PC-9 (cell line): ENCODE measurements at regions not wholly inside any gene's neighbourhood (a gene's known extent, or its start where the extent isn't known, plus 50 kb on each side); places are given as distances from the start of the nearest gene placed in this dataset.

Experiments
- BruUV-seq: library from RNA; stranded (reverse); fragments of 400-500 nt; replicated peaks from 2 replicates; lab custom pipeline; 2021; lab: Mats Ljungman, UMichigan
- CTCF ChIA-PET: fragments of 300-600 bp; sonication (Branson Sonifier 250); formaldehyde crosslinking; loops from one replicate; lab custom pipeline; 2022; ENCODE audit warnings: antibody characterized with exemption; lab: Charles Lee
- POLR2A ChIA-PET: fragments of 300-600 bp; sonication (Branson Sonifier 250); formaldehyde crosslinking; loops from one replicate; lab custom pipeline; 2022; ENCODE audit warnings: antibody characterized with exemption; ENCODE audit not compliant: unreplicated experiment; lab: Charles Lee
- DNase-seq, 2 experiments: peaks; one replicate each; pipeline versions ENCODE4 v3.0.0 to v3.0.0-alpha.2; 2015 to 2022; ENCODE audit warnings: mixed read lengths in 1 of 2
- H2AFZ ChIP-seq: fragments of 200-600 bp; sonication (generic); 2 replicates; pipeline ENCODE4 v1.8.1; 2017; ENCODE audit warnings: antibody characterized with exemption
- H3F3A ChIP-seq: fragments of 200-600 bp; sonication (generic); 2 replicates; pipeline ENCODE4 v1.8.1; 2017; ENCODE audit warnings: antibody characterized with exemption, mild to moderate bottlenecking, low read depth; ENCODE audit not compliant: insufficient read depth
- H3K27ac ChIP-seq: fragments of 200-600 bp; sonication (generic); 2 replicates; pipeline ENCODE4 v1.6.1; 2016; ENCODE audit warnings: mixed run types
- H3K27me3 ChIP-seq: fragments of 200-600 bp; sonication (generic); 2 replicates; pipeline ENCODE4 v1.6.1; 2016; ENCODE audit warnings: low read depth, mixed run types; ENCODE audit not compliant: insufficient read depth
- H3K36me3 ChIP-seq: fragments of 200-600 bp; sonication (generic); 2 replicates; pipeline ENCODE4 v1.6.1; 2016; ENCODE audit warnings: low read depth, mixed run types
- H3K4me1 ChIP-seq: fragments of 200-600 bp; sonication (generic); replicated peaks from 2 replicates; pipeline ENCODE4 v1.6.1; 2016; ENCODE audit warnings: mixed run types; ENCODE audit not compliant: insufficient read depth
- H3K4me2 ChIP-seq: fragments of 200-600 bp; sonication (generic); 2 replicates; pipeline ENCODE4 v1.6.1; 2017; ENCODE audit warnings: mixed run types
- H3K4me3 ChIP-seq: fragments of 200-600 bp; sonication (generic); 2 replicates; pipeline ENCODE4 v1.6.1; 2016; ENCODE audit warnings: mixed run types
- H3K79me2 ChIP-seq: fragments of 200-600 bp; sonication (generic); 2 replicates; pipeline ENCODE4 v1.6.1; 2017; ENCODE audit warnings: low read depth, mixed run types
- H3K9me2 ChIP-seq: fragments of 200-600 bp; sonication (generic); 2 replicates; pipeline ENCODE4 v1.8.1; 2017; ENCODE audit warnings: mild to moderate bottlenecking; ENCODE audit not compliant: insufficient read depth
- H3K9me3 ChIP-seq: fragments of 200-600 bp; sonication (generic); 2 replicates; pipeline ENCODE4 v1.8.1; 2016; ENCODE audit warnings: low read depth; ENCODE audit not compliant: insufficient read depth
- H4K20me1 ChIP-seq: fragments of 200-600 bp; sonication (generic); 2 replicates; pipeline ENCODE4 v1.8.1; 2017; ENCODE audit not compliant: insufficient read depth
- CTCF ChIP-seq: fragments of 200-600 bp; sonication (generic); conservative IDR thresholded peaks from 2 replicates; pipeline ENCODE4 v1.6.1; 2017; ENCODE audit warnings: mixed run types, antibody characterized with exemption, mild to moderate bottlenecking, moderate library complexity
- EZH2 ChIP-seq: fragments of 200-600 bp; sonication (generic); IDR thresholded peaks from 2 replicates; pipeline ENCODE4 v1.8.0; 2017; ENCODE audit warnings: antibody characterized with exemption, low read depth
- intact Hi-C: fragments of 100-400 bp; cut with micrococcal nuclease; formaldehyde crosslinking; loops from one replicate; pipeline ENCODE4 v1.10.0; 2022; ENCODE audit not compliant: unreplicated experiment

GRCh38 chr3:159852266-159852665 is 136.4 kb upstream of the IL12A start:
- peak in 1 of 2 experiments; percentile 10 for DNase-seq
- Histone ChIP-seq H3K79me2 (0 out of 2 replicates have a peak, but pooled peaks cover 15% of the 10 kb centered on the region), H3K27me3 (no peaks in the 10 kb centered on the region), H3F3A (peaks cover 16% of the 10 kb centered on the region), H4K20me1 (no peaks in the 10 kb centered on the region), H3K4me2 (no peak overlapping the region), H3K9me2 (no peaks in the 10 kb centered on the region), H2AFZ (no peak overlapping the region), H3K4me1 (peaks cover 38% of the 10 kb centered on the region), H3K27ac (no peak overlapping the region), H3K36me3 (no peaks in the 10 kb centered on the region), H3K9me3 (no peaks in the 10 kb centered on the region), H3K4me3 (no peak overlapping the region)
- TF ChIP-seq EZH2 (no peak), CTCF (no peak)
- ChIA-PET POLR2A (no interaction called here), CTCF (no interaction called here)
- intact Hi-C loops = no loop called here
- no TSS peak for BruUV-seq

- peak overlapping the region; percentile 67; the same call in 1 of the 2 replicates for H3K4me2 ChIP-seq
- H3K27me3 ChIP-seq = no peaks in the 10 kb centered on the region
- peak; percentile 35 to 39 for DNase-seq
- H3K36me3 ChIP-seq = no peaks in the 10 kb centered on the region
- H3K27ac ChIP-seq = peak overlapping the region; percentile 71; the same call in 1 of the 2 replicates
- no peaks in the 10 kb centered on the region for H3K9me2 ChIP-seq
- no peaks in the 10 kb centered on the region for H3K9me3 ChIP-seq
- peaks cover 38% of the 10 kb centered on the region for H3K4me1 ChIP-seq
- ChIA-PET POLR2A (interaction anchor here (0.6 to 0.7 kb wide), 3 partner anchors 31 to 222 kb away, joined by 4 to 8 read pairs (median 5); no protein-coding TSS in a partner anchor), CTCF (no interaction called here)
- H3K4me3 ChIP-seq = no peak overlapping the region
- no peak for TF ChIP-seq CTCF
- TF ChIP-seq EZH2 = no peak
- peaks cover 16% of the 10 kb centered on the region; the same call in 1 of the 2 replicates for H3K79me2 ChIP-seq
- H3F3A ChIP-seq = peaks cover 16% of the 10 kb centered on the region
- H4K20me1 ChIP-seq = no peaks in the 10 kb centered on the region
- TSS peak; percentile 43 for BruUV-seq
- H2AFZ ChIP-seq = no peak overlapping the region
- intact Hi-C loops = no loop called here
These were observed 135.7 kb upstream of the IL12A start for GRCh38 chr3:159852821-159853505.

- peak overlapping the region; percentile 67; the same call in 1 of the 2 replicates for H3K4me2 ChIP-seq
- peaks cover 16% of the 10 kb centered on the region for H3F3A ChIP-seq
- H3K9me2 ChIP-seq = no peaks in the 10 kb centered on the region
- H3K36me3 ChIP-seq = no peaks in the 10 kb centered on the region
- no peak for TF ChIP-seq CTCF
- TF ChIP-seq EZH2 = no peak
- H3K27ac ChIP-seq = peak overlapping the region; percentile 71
- BruUV-seq = no TSS peak
- ChIA-PET CTCF (interaction anchor here (2.3 kb wide), 1 partner anchor 25 kb away, joined by 11 read pairs; no protein-coding TSS in a partner anchor), POLR2A (interaction anchor here (0.6 to 0.7 kb wide), 3 partner anchors 31 to 222 kb away, joined by 4 to 8 read pairs (median 5); no protein-coding TSS in a partner anchor)
- H3K79me2 ChIP-seq = peaks cover 18% of the 10 kb centered on the region; the same call in 1 of the 2 replicates
- H2AFZ ChIP-seq = no peak overlapping the region
- no peaks in the 10 kb centered on the region for H3K27me3 ChIP-seq
- no peaks in the 10 kb centered on the region for H4K20me1 ChIP-seq
- no peaks in the 10 kb centered on the region for H3K9me3 ChIP-seq
- intact Hi-C loops = no loop called here
- DNase-seq = no peak
- no peak overlapping the region for H3K4me3 ChIP-seq
- peaks cover 38% of the 10 kb centered on the region for H3K4me1 ChIP-seq
These were observed 135.2 kb upstream of the IL12A start for GRCh38 chr3:159853506-159853864.
